GM23338 (cell line): ENCODE measurements at regions not wholly inside any gene's neighbourhood (a gene's known extent, or its start where the extent isn't known, plus 50 kb on each side); places are given as distances from the start of the nearest gene placed in this dataset.

Source experiments
- CREB1 ChIP-seq: fragments of 250-450 bp; sonication (Bioruptor Pico); IDR thresholded peaks from 2 replicates; pipeline ENCODE4 v1.5.0; 2020; ENCODE audit warnings: low read depth, mild to moderate bottlenecking, moderate library complexity
- CTCF ChIP-seq, 2 experiments: fragments of 200-600 bp in 1 of 2; sonication (generic) in 1 of 2; conservative IDR thresholded peaks; 2 replicates each; pipeline versions ENCODE4 v1.5.1 to v1.6.1; 2016 to 2017; ENCODE audit warnings: antibody characterized with exemption in 2 of 2, low read depth in 2 of 2, mild to moderate bottlenecking in 2 of 2, moderate library complexity in 1 of 2
- EZH2 ChIP-seq: fragments of 200-600 bp; sonication (generic); IDR thresholded peaks from one replicate; pipeline ENCODE4 v1.8.0; 2017; ENCODE audit warnings: antibody characterized with exemption, mild to moderate bottlenecking, low read depth; ENCODE audit not compliant: unreplicated experiment
- POLR2AphosphoS5 ChIP-seq: IDR thresholded peaks from 2 replicates; pipeline ENCODE4 v1.6.1; 2016; ENCODE audit warnings: antibody characterized with exemption, low read depth
- ZNF462 ChIP-seq: fragments of 250-450 bp; sonication (Bioruptor Pico); IDR thresholded peaks from 2 replicates; pipeline ENCODE4 v1.5.0; 2020; ENCODE audit warnings: mild to moderate bottlenecking, moderate library complexity

DNA sequence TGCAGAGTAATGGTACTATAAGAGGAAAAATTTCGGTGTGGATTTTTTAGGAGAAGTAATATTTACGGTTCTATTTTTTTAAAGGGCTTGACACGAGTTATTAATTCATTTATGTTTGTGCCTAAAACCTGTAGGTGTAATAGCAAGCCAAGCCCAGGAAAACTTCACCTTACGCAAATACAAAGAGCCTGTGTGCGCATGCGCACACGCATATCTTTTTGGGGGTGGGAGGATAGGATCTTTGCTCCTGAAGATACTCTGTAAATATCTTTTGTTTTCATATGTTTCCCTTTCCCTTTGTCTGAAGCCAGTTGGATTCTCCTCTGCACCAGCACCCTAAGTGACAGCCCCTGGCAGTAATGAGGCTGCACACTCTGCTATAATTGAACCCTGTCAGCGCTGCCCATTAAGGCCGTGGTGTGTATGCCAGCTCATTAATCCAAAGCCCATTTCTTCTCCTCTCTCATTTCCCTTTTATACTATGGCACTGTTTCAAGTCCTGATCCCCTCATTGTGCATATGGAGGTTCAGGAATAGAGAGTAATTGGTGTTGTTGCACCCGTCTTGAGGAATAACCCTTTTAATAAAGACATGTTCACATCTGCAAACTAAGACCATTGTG is 327.2 kb upstream of the E2F7 start:
- TF ChIP-seq POLR2AphosphoS5: no peak
- TF ChIP-seq CTCF (conservative IDR thresholded peaks at IDR 0.05; ENCODE audit: low read depth in 2 of 2): no peak
- TF ChIP-seq EZH2: no peak
- TF ChIP-seq ZNF462: no peak
- TF ChIP-seq CREB1 (CRISPR knock-in tag): no peak
